Lower leg skin (tissue), 3 donors: ENCODE measurements at regions not wholly inside any gene's neighbourhood (a gene's known extent, or its start where the extent isn't known, plus 50 kb on each side); places are given as distances from the start of the nearest gene placed in this dataset.

Experiments used
- CTCF ChIP-seq, 3 donors: fragments of 450-650 bp; IDR thresholded peaks; one replicate each; pipeline ENCODE4 v1.5.1; 2016; ENCODE audit warnings: antibody characterized with exemption in 3 of 3, mild to moderate bottlenecking in 3 of 3, moderate library complexity in 2 of 3
- POLR2A ChIP-seq, 2 donors: fragments of 450-650 bp; IDR thresholded peaks; one replicate each; pipeline ENCODE4 v1.6.1; 2016 to 2017; ENCODE audit warnings: antibody characterized with exemption in 2 of 2, mild to moderate bottlenecking in 1 of 2, moderate library complexity in 1 of 2

- TF ChIP-seq CTCF (IDR thresholded peaks at IDR 0.05): no peak
- TF ChIP-seq POLR2A (IDR thresholded peaks at IDR 0.05): no peak
These were observed 102.6 kb downstream of the FHDC1 start for GRCh38 chr4:153038623-153039311.
